ENCODE measurements at regions not wholly inside any gene's neighbourhood (a gene's known extent, or its start where the extent isn't known, plus 50 kb on each side); places are given as distances from the start of the nearest gene placed in this dataset.

DNA sequence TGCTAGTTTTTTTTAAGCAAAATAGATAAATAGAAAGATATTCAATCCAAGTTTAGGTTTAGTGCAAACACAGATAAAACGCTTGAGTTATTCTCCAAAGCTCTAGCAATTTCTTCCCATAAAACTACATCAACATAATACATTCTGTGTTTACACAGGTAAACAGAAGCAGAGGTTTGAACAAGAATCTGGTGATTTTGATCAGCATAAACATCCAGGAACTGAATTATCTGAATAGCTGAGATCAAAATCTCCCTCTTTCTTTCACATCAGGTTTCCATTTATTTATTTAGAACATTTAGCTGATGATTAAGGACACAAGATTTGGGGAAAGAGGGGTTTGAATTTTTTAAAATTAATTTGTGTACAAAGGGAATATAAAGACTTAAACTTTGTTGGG, 1564.6 kb downstream of the MRPL39 start:
- TF ChIP-seq, protein P1, sequence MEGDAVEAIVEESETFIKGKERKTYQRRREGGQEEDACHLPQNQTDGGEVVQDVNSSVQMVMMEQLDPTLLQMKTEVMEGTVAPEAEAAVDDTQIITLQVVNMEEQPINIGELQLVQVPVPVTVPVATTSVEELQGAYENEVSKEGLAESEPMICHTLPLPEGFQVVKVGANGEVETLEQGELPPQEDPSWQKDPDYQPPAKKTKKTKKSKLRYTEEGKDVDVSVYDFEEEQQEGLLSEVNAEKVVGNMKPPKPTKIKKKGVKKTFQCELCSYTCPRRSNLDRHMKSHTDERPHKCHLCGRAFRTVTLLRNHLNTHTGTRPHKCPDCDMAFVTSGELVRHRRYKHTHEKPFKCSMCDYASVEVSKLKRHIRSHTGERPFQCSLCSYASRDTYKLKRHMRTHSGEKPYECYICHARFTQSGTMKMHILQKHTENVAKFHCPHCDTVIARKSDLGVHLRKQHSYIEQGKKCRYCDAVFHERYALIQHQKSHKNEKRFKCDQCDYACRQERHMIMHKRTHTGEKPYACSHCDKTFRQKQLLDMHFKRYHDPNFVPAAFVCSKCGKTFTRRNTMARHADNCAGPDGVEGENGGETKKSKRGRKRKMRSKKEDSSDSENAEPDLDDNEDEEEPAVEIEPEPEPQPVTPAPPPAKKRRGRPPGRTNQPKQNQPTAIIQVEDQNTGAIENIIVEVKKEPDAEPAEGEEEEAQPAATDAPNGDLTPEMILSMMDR (conservative IDR thresholded peaks at IDR 0.05; ENCODE audit: low read depth, low read length) = no peak
- DNase-seq (ENCODE audit: low read depth) = no peak
- no peak overlapping the region for H3K4me3 ChIP-seq (ENCODE audit: low read depth, low read length)

DNA sequence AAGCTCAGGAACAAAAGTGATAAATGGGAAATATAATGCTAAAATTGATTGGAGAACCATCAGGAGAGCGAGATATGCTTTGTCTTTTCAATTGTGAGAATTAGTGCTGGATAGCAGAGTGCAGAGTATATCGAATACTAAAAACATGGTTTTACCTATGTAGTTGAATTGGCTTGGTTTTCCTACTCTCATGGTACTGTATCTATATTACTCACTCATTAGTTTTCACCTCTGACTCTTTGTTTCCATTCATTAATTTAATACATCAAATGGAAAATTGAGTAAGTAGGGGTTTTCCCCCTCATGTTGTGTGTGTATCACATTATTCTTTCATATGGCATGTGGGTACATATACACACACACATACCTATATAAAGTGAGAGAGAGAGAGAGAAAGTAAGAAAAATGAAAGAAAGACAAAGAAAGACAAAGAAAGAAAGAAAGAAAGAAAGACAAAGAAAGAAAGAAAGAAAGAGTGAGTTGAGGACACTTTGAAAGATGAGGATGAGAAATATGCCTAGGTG, 1574.5 kb downstream of the MRPL39 start:
- TF ChIP-seq, protein P1 (conservative IDR thresholded peaks at IDR 0.05; ENCODE audit: low read depth, low read length) = no peak
- no peak for DNase-seq (ENCODE audit: low read depth)
- no peak overlapping the region for H3K4me3 ChIP-seq (ENCODE audit: low read depth, low read length)

DNA sequence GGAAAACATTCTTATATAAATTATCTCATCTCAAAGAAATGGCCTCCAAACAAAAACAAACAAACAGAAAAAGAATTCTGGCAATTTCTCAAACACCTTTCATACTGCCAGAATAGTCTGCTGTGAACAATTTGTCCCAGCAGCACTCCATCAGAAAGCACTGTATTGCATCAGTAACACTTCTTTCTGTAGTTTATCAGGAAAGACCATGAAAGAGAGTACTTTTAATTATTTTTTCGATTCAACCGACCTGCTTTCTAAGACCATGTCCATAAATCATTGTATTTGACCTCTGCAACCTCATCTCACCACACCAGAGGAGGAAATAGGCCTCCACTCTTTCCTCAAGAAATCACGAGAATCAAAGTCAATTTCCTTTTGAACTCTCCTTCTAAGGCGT, 1579.9 kb downstream of the MRPL39 start:
- no peak for DNase-seq (ENCODE audit: low read depth)
- TF ChIP-seq, protein P1 (conservative IDR thresholded peaks at IDR 0.05; ENCODE audit: low read depth, low read length) = no peak
- no peak overlapping the region for H3K4me3 ChIP-seq (ENCODE audit: low read depth, low read length)

DNA sequence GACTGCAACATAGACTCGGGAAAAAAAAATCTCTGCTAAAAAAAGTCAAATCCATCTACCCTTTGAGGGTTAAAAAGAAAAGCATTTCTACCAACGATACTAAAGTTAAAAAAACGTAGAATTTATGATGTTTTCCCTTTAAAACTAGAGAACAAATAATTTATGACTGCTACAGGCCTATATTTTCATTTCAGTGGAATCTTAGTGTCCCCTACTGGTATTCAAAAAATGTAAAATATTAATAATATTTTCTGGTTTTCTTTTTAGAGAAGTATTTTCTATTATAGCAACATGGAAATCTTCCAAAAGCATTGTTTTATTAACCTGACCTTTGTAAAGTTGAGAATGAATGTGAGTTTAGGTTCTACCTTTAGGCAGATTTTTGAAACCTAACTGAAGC, 1582.2 kb downstream of the MRPL39 start:
- DNase-seq (ENCODE audit: low read depth) = no peak
- no peak overlapping the region for H3K4me3 ChIP-seq (ENCODE audit: low read depth, low read length)
- TF ChIP-seq, protein P1 (conservative IDR thresholded peaks at IDR 0.05; ENCODE audit: low read depth, low read length) = no peak

DNA sequence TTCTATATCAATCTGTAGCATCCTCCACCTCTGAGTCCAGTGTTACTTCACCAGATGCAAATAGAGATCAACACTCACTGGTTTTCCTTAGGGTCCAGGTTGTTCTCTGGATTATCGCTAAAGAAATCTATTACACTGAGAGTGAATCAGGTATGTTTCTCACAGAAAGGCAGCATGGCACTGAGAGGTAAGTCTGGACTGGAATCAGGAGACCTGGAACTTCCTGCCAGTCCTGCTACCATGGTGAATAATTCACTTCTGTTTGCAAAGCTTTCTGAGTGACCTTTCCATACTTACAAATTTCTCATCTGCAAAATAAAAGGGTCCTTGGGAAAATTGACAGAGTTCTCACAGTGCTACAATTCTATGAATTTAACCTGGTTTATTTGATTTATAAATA, 1583.3 kb downstream of the MRPL39 start:
- DNase-seq (ENCODE audit: low read depth) = no peak
- no peak overlapping the region for H3K4me3 ChIP-seq (ENCODE audit: low read depth, low read length)
- TF ChIP-seq, protein P1 (conservative IDR thresholded peaks at IDR 0.05; ENCODE audit: low read depth, low read length) = no peak

DNA sequence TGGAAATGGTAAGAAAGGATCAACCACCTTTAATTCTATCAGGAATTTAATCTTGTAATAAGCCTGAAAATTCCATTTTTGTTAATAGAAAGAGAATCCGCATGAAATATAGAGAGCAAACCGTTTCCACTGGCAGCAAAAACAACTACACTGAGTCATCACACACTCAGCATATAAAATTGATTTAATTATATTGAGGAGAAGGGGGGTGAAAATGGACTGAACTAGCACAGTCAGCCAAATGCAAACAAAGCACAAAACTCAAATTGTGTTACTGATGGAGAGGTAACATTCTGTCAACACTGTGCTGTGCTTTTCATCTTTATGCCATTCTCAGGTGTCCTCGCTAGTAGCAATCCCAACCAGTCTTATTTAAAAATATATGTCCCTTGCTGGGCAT, 1583.9 kb downstream of the MRPL39 start:
- H3K4me3 ChIP-seq (ENCODE audit: low read depth, low read length) = no peak overlapping the region
- TF ChIP-seq, protein P1 (conservative IDR thresholded peaks at IDR 0.05; ENCODE audit: low read depth, low read length) = no peak
- DNase-seq (ENCODE audit: low read depth) = no peak

DNA sequence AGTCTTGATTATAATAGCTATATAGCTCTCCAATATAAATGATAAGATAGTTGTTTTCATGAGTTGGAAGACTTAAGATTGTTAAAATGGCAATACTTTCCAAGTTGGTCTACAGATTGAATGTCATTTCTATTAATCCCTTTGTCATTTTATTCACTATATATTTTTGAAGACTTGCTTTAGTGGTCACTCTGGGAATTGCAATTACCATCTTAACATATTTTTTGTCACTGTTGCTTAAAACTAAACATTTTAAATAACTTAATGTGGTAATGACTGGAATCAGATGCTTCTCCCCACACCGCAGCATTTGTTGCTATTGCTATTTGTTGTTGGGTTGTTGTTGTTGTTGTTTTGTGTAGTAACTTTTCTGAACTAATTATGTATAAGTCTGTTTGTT, 1592.9 kb downstream of the MRPL39 start:
- DNase-seq (ENCODE audit: low read depth) = no peak
- TF ChIP-seq, protein P1 (conservative IDR thresholded peaks at IDR 0.05; ENCODE audit: low read depth, low read length) = peak; percentile 11
- no peak overlapping the region for H3K4me3 ChIP-seq (ENCODE audit: low read depth, low read length)
